GM19438 (cell line): ENCODE measurements at regions not wholly inside any gene's neighbourhood (a gene's known extent, or its start where the extent isn't known, plus 50 kb on each side); places are given as distances from the start of the nearest gene placed in this dataset.
"Not testable (repeated sequence)": the region's sequence is repeated elsewhere in the genome, so short reads cannot be mapped to it uniquely, and the experiment has no call there.

Source experiments
- ATAC-seq: cut with Tn5 transposase; IDR thresholded peaks from one replicate; pipeline ENCODE4 v1.9.1; 2021; ENCODE audit warnings: low read depth; ENCODE audit not compliant: unreplicated experiment

- ATAC-seq, result not testable (repeated sequence)
Observed at GRCh38 chr12:14032191-14032590, 50.8 kb upstream of the GRIN2B start.

- no peak for ATAC-seq
Observed at GRCh38 chr12:14043776-14044175, 62.4 kb upstream of the GRIN2B start.

GRCh38 chr12:14048941-14049545, 67.6 kb upstream of the GRIN2B start:
- ATAC-seq, result no peak

- ATAC-seq, result no peak
Observed at GRCh38 chr12:14057895-14058294, 76.5 kb upstream of the GRIN2B start.

GRCh38 chr12:14058717-14059116, 77.3 kb upstream of the GRIN2B start:
- ATAC-seq, result no peak

GRCh38 chr12:14059548-14059947, 78.1 kb upstream of the GRIN2B start:
- no peak for ATAC-seq

- no peak for ATAC-seq
Observed at GRCh38 chr12:14065616-14066015, 84.2 kb upstream of the GRIN2B start.

- ATAC-seq, result no peak
Observed at GRCh38 chr12:14066021-14066420, 84.6 kb upstream of the GRIN2B start.

GRCh38 chr12:14068961-14069360, 87.6 kb upstream of the GRIN2B start:
- ATAC-seq, result no peak

- no peak for ATAC-seq
Observed at GRCh38 chr12:14071833-14072232, 90.4 kb upstream of the GRIN2B start.

GRCh38 chr12:14072987-14073386, 91.6 kb upstream of the GRIN2B start:
- ATAC-seq, result no peak

GRCh38 chr12:14075797-14076393, 94.5 kb upstream of the GRIN2B start:
- no peak for ATAC-seq

GRCh38 chr12:14076538-14076937, 95.1 kb upstream of the GRIN2B start:
- ATAC-seq, result no peak

- no peak for ATAC-seq
Observed at GRCh38 chr12:14086838-14087237, 105.4 kb upstream of the GRIN2B start.

GRCh38 chr12:14099994-14100393, 118.6 kb upstream of the GRIN2B start:
- no peak for ATAC-seq

GRCh38 chr12:14101556-14101955, 120.2 kb upstream of the GRIN2B start:
- not testable (repeated sequence) for ATAC-seq

GRCh38 chr12:14111230-14111865, 129.9 kb upstream of the GRIN2B start:
- ATAC-seq, result peak; percentile 99

- no peak for ATAC-seq
Observed at GRCh38 chr12:14113031-14113430, 131.6 kb upstream of the GRIN2B start.

- no peak for ATAC-seq
Observed at GRCh38 chr12:14126692-14127091, 145.3 kb upstream of the GRIN2B start.

- no peak for ATAC-seq
Observed at GRCh38 chr12:14129611-14130195, 148.3 kb upstream of the GRIN2B start.

- no peak for ATAC-seq
Observed at GRCh38 chr12:14135996-14136395, 154.6 kb upstream of the GRIN2B start.

- no peak for ATAC-seq
Observed at GRCh38 chr12:14138495-14138894, 157.1 kb upstream of the GRIN2B start.
